ENCODE measurements at regions not wholly inside any gene's neighbourhood (a gene's known extent, or its start where the extent isn't known, plus 50 kb on each side); places are given as distances from the start of the nearest gene placed in this dataset.
"Not testable (repeated sequence)": the region's sequence is repeated elsewhere in the genome, so short reads cannot be mapped to it uniquely, and the experiment has no call there.

DNA sequence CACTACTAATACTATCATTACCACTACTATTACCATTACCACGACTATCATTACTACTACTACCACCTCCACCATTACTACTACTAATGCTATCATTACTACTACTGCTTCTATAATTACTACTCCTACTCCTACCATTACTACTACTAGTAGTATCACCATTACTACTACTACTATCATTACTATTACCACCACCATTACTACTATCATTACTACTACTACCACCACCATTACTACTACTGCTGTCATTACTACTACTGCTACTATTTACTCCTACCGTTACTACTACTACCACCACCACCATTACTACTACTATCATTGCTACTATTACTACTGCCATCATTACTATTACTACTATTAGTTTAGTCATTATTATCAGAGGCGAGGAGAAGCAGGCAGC, 140.9 kb upstream of the KCNJ15 start:
- no peak for DNase-seq

DNA sequence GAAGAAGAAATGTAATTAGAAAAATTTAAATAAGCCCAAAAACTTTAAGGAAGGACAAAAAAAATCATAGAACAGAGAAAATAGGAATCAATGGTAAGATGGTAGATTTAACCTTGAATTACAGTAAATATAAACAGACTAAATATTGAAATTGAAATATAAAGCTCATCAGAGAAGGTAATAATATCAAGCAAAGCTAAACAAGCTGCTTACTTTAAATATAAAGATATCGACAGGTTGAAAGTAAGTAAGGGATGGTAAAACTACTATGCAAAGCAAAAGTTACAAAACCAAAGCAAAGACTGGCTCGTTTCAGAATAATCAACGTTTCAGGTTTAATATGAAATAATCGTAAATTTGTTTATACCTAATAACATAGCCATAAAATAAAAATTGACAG, 137.0 kb upstream of the KCNJ15 start:
- no peak for DNase-seq

DNA sequence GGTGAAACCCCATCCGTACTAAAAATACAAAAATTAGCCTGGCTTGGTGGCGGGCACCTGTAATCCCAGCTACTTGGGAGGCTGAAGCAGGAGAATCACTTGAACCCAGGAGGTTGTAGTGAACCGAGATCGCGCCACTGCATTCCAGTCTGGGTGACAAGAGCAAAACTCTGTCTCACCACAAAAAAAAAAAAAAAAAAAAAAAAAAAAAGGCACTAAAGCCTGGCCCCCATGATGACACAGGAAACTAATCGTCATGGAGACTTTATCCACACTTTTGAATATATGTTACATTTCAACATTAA, 136.2 kb upstream of the KCNJ15 start:
- DNase-seq = not testable (repeated sequence)

DNA sequence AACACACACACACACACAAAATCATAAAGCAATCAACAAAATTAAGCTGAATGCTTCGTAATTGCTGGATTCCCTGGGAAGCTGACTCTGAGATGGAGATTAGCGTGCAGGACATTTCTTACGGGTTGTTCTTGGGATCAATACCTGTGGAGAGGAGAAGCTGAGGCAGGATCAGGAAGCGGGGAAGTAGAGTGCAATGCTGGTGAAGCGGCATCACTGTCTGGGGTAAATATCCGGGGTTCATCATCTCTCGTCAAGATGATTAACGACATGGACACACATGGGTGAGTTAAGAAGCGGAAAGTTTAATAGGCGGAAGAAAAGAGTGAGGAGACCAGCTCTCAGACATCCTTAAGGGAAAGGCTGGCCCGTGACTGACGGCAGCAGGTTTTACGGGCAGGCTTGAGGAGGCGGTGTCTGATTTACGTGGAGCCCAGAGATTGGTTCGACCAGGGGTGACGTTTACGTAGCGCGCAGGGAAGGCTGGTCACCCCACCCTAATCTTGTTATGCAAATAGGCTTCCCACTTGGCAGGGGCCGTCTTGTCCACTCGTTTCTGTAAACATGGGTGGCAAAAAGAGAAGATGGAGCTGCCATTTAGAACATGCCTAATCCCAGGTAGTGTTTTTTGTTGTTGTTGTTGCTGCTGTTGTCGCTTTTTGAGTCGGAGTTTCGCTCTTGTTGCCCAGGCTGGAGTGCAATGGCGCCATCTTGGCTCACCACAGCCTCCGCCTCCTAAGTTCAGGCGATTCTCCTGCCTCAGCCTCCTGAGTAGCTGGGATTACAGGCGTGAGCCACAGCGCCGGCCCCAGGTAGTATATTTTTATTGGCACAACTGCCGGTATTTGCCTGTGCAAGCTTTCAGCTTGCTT, 135.6 kb upstream of the KCNJ15 start:
- no peak for DNase-seq

DNA sequence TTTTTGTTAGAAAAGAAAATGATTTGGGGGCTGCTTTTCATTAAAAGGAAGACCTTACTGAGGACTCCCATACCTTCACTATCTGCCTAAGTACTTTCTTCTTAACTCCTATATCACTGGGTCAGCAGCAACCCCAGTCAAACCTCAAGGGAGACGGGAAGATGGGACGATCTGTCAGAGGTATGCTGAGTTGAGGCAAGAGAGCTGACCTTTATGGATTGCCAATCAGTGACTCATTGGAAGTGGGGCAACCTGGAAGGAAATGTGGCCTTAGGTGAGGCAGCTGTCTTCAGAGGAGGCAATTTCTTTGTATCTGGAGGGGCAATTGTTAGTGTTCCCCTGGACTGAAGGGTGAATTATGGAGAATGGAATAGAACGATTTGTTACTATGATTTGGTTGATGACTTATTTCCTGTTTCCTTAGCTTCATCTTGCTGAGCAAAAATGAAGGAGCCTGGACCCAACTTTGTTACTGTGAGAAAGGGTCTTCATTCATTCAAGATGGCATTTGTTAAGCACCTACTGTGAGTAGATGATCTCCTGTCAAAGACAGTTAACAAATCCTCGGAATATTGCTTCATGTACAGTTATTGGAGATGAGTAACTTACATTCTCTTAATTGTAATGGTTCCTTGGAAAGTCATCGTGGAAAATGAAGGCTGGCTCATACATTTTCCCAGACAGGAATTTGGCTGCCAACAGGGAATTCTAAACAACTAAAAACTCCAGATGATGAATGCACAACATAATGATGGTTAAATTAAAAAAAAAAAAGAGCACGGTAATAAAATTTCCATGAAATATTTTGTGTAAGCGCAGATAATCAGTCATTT, 134.7 kb upstream of the KCNJ15 start:
- DNase-seq = no peak

DNA sequence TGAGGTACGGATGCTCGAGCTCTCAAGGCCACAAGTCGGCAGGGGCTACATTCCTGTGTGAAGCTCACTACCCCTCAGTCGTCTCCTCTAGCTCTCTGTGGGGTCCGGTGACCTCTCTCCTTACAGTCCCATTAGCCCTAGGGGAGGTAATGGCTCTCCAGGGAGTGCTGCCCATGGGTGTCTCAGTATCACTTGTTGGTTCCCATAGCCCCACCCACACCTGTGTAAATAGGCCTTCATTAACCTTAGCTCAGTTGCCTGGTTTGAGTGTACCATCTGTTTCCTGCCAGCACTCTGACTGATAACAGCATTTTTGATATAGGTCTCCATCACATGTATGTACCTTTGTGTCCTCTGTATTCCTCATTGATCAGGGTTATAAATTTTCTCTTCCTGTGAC, 133.2 kb upstream of the KCNJ15 start:
- DNase-seq = no peak

DNA sequence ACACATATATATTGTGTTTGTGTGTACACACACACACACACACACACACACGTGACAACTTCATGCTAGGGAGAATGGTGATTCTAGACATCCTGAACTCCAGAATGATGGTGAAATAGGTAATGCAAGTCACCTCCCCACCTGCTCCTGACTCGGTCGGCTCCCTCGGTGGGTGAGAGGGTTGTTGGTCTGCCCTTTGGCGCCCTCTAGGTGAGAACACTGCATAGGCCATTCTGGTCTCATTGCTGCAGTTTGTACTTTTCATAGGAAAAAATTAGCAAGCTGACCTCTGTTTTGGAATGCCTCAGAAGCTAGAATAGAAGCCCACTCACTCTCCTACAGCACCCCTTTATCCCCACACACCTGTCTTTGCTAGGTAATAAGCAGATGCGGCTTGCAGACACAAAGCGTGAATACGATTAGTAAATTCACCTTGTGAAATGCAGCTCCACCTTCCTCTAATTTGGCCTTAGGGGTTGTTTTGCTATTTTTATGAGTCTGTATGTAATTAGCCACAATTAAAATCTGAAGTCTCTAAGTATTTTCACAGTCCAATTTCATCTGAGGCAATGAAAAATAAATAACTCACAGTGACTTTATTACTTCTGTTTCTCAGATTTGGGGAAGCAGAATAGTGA, 130.0 kb upstream of the KCNJ15 start:
- peak; percentile 66 for DNase-seq

DNA sequence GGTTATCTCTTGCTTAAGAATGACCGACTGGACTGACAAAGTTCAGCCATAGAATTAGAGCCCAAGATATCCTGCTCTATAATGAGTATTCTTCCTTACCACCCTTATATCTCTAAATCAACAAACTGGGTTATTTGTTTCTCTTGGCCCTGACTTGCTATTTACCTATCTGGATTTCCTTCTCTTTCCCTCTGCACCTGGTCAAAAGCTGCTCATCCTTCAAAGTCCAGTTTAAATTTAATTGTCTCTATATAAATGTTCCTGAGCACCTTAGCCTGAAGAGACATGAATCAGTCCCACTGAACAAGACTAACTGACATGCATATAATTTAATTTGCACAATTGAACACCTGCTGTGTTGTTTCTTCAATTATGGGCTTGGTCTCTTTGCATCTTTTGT, 127.1 kb upstream of the KCNJ15 start:
- no peak for DNase-seq

DNA sequence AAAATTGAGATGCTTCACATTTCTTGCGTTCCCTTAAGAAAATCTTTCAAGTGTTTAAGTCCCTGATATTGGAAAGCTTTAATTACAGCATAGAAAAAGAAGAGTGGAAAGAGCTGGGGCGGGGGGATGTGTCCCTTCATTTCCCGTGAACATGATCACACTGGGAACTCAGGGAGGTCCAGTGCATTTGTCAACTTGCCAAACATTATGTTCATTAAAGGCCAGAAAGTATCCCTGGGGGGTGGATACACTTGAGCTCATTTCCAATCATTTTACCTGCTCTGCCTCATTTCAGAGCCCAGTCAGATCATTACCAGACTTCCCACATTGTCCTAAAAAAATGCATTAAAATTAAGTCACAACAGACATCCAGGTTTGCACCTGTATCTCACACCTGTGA, 123.6 kb upstream of the KCNJ15 start:
- no peak for DNase-seq

DNA sequence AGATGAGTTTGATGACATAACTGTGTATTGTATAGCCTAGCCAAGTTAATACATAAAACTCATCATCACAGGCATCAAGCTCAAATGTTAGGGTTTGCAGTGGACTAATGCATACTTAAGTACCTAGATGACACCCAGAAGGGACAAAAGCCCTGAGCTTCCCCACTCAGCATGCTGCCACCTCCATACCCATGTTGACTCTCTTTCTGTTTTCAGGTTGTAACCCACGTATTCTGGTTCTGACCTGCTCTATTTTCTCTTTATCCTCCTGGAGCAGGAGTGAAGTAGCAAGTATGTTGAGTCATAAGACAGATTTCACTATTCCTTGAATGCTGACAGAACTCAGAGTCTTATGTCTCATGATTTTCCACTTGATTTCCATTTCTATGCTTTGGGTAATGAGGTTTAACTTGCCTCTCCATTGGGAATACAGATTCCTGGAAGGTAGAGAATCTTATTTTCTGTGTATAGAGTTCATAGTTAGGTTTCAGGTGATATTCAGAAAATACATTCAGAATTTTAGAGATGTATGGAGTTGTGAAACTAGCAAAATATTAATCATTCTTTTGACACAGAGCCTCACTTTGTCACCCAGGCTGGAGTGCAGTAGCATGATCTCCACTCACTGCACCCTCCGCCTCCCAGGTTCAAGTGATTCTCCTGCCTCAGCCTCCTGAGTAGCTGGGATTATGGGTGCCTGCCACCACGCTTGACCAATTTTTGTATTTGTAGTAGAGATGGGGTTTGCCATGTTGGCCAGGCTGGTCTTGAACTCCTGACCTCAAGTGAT, 122.5 kb upstream of the KCNJ15 start:
- DNase-seq = no peak

DNA sequence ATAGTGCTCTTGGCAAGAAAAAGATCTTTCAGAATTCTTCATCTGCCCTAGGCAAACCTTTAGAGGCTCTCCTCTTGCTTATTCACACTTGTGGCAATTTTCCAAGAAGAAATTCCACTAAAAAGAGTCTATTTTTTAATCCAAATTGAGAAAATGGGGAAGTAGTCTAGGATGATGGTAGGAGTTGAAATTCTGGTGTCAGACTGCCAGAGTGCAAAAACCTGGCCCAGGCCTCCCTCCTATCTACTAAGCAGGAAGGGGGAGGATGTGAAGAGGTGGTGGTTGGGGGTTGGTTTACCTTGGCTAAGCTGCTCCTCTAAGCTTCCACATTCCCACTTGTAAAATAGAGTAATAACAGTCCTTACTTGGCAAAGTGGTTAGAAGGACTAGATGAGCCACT, 120.6 kb upstream of the KCNJ15 start:
- no peak for DNase-seq

DNA sequence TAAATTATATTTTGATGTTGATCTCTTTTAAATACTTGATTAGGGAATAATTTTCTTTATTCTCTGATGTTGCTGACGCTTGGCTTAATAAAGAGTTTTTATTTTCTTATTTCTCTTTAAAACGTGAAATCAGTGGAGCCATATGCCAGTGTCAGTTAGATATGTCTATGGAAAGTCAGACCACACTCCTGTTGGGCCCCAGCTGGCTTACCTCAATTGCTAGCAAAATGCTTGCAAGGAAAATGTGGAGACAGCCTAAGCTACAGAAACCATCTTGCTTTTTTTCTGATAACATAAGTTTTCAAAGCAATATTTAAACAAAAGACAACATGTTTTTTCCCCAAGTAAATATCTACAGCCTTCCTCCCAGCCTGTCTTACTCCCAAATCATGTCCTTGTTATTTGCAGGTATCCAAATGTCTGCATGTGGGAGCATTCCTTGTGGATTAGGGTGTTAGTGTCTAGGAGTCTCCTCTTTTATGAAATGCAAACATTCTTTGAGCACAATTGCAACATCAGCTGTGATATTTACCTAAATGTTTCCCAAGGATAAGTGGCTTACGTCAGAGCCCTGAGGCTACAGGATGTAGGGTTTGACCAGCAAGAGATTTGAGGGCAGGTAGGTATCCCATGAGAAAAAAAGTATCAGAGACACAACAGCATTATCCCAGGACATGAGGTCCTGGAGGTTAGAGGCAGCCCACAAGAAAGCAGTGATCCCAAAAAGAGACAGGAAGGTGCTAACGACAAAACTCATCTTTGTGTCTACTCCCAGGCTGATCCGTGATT, 117.2 kb upstream of the KCNJ15 start:
- no peak for DNase-seq

DNA sequence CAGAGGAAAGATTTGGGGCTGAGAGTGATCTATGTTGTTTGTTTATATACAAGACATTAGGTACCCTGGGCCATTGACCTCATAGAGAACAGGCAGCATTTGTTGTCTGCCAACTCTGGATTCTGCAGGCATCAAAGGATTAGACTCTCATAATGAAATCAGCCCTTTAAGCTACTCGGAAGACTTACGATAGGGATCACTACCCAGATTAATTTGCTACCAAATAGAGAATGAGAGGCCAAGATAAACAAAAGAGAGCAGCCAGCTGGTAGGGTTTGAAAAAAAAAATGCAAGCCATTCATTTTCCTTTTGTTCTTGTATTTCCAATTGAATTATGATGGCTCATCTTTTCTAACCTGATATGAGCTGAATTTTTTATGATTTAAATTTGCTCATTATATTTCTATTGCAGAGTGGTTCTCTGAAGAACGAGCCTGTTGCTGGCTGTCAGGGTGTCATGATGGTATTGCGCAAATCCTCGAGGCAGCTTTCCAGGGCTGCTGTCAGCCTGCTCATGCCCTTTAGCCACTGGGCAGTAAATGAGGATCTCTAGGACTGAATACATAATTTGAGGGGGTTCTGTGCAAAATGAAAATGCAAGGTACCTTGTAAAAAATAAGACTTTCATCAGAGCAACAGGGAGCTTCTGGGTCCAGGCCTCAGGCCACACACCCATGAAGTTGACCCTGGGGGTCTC, 116.4 kb upstream of the KCNJ15 start:
- DNase-seq = no peak

DNA sequence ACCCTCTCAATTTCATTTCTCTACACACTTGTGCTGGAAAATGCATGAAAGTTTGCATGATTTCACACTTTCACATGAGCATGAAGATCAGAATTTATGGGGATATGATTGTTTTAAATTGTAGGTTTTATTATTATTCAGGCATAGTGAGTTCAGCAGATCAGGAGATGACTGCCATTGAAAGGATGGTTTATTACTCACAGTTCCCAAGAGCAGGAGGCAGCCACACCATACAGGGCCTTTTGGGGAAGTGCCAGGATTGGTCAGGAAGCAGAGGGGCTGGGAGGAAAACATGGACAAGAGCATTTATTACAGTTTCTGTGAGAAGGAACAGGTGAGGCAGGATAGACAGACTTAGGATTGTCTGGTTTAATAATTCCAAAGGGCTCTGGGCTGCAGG, 114.6 kb upstream of the KCNJ15 start:
- no peak for DNase-seq

DNA sequence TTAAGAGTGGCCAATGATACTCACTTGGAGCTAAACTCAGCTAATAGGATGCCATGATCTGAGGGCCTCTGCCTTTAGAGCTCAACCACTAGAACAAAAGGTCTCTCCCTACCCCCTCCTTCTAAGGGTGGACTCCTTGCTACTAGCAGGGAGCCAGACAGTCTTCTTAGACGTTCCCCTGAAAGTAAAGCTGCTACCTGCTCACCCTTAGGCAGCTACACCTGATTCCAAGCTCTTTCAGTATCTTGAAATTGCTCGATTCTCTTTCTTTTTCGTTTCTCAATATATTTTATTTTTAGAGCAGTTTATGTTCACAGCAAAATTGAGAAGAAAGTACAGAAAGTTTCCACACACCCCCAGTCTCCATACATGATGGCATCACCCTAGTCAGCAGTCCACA, 112.6 kb upstream of the KCNJ15 start:
- DNase-seq = no peak

DNA sequence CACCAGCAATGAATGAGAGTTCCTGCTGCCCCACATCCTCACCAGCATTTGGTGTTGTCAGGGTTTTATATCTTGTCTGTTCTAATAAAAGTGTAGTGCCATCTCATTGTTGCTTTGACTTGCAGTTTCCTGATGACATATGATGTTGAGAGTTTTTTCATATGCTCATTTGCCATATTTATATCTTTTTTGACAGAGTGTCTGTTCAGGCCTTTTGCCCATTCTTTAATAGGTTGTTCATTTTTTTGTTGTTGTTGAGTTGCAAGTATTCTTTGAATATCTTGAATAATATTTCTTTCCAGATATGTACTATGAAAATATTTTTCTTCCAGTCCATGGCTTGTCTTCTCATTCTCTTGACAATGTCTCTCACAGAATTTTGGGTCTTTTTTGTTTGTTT, 111.7 kb upstream of the KCNJ15 start:
- DNase-seq = no peak

DNA sequence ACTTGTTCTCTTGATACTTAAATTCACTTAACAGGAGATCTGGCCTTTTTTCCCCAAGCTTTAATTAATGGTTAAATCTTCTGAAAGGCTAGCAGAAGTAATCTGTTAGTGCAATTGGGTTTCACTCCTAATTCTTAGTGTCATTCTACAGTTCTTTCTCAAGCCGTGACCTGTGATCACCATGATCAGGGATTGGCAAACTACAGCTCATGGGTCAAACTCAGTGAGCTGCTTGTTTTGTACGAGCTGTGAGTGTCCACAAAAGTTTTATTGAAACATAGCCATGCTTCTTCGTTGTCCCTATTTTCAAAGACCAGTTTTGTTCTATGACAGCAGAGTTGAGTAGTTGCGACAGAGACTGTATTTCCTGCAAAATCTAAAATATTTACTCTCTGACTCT, 109.4 kb upstream of the KCNJ15 start:
- no peak for DNase-seq

DNA sequence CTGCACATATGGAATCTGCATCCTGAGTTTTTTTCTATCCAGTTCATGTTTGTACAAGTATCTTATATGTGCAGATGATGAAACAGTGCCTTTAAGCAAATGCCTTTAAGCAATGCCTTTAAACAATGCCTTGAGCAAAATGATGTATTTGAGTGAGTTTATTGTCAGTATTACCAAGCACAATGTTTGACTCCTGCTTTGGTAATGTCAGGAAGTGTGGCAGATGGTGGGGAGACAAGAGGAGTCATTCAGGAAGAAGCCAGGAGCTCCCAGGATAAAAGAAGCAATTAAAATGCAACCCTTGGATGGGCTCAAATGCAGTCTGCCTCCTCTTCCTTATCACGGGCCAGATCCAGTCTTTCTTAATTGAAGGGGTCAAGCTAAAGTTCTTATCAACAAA, 108.7 kb upstream of the KCNJ15 start:
- no peak for DNase-seq

DNA sequence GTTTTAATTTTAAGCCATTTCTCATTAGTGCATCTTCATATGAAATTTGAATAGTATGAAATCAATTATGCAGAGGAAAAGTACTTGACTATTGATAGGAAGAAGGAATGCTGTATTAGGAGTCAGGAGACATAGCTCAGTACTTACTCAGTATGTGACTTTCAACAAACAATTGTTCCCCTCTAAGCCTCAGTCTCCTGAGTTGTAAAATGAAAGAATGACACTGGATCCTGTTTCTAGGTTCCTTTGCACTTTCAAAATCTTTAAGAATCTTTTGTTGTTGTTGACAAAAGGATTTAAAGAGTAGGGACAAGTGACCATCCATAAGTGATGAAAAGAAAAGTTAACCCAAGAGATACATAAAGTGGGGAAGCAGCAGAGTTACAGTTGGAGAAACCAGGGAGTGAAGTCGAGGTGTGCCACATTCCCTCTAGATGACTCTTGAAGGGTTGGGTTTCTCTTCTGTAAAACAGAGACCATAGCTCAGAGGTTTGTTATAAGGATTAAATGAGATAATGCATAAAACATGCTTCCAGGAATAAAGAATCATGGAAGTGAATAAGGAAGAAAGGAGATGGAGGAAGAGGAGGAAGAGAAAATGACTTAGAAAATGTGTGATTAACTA, 105.7 kb upstream of the KCNJ15 start:
- no peak for DNase-seq

DNA sequence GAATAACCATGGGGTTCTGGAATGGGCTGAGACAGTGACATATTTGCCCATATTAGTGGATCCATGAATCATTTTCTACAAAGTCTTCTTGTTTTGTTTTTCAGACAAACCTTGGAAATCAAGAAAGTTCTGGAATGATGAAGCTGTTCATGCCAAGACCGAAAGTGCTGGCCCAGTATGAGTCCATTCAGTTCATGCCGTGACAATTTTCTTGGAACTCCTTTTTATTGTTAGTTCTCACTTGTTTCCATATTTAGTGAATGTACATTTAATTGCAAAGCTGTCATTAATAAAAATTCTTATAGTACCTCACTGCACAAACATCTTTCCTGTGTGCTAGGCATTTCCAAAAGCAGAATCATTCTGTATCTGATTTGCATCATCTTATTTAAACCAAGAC, 100.6 kb upstream of the KCNJ15 start:
- DNase-seq = no peak

DNA sequence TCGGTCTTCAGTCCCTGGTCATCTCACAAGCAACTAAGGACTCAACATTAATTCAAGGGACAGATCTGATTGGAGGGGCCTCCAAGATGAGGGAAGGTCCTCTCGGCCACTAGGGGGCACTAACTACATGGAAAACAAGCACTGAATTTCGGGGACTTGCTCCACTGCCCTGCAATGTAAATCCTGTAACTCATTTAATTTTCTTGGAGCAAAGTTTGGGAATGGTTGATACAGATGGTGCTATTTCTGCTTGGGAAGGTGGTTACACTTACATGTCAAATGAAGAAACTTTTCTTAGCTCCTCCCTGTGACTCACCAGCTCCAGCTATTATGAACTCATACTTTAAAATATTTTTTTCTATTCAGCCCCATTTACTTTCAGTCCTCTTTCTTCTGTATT, 97.4 kb upstream of the KCNJ15 start:
- DNase-seq = peak; percentile 29
